IMR-90 (cell line): ENCODE measurements at regions not wholly inside any gene's neighbourhood (a gene's known extent, or its start where the extent isn't known, plus 50 kb on each side); places are given as distances from the start of the nearest gene placed in this dataset.

Source experiments
- ATAC-seq: fragments of 200-7000 bp; cut with Tn5 transposase; 2 replicates; pipeline ENCODE4 v1.9.1; 2020; ENCODE audit warnings: low read depth, mild to moderate bottlenecking, moderate library complexity
- BruUV-seq: library from RNA; stranded (reverse); fragments of 400-500 nt; replicated peaks from 2 replicates; lab custom pipeline; 2021; lab: Mats Ljungman, UMichigan
- CTCF ChIA-PET: fragments of 300-600 bp; formaldehyde crosslinking; extraction: SDS; loops from one replicate; lab custom pipeline; 2021; ENCODE audit warnings: antibody characterized with exemption; lab: Yijun Ruan, JAX
- POLR2A ChIA-PET: fragments of 300-600 bp; sonication (Branson Sonifier 250); formaldehyde crosslinking; loops from one replicate; lab custom pipeline; 2022; ENCODE audit warnings: antibody characterized with exemption; ENCODE audit not compliant: unreplicated experiment; lab: Charles Lee
- DNase-seq: peaks from one replicate; pipeline ENCODE4 v3.0.0; 2013
- H2AFZ ChIP-seq: replicated peaks from 2 replicates; pipeline ENCODE3; 2013; ENCODE audit warnings: low read length, mild to moderate bottlenecking; ENCODE audit not compliant: poor library complexity
- H2AK5ac ChIP-seq: 2 replicates; pipeline ENCODE4 v1.6.1; 2013; ENCODE audit warnings: low read depth, low read length, inconsistent platforms
- H2AK9ac ChIP-seq: replicated peaks from 2 replicates; pipeline ENCODE3; 2013; ENCODE audit warnings: mild to moderate bottlenecking, low read depth, low read length, moderate library complexity; ENCODE audit not compliant: poor library complexity
- H2BK120ac ChIP-seq: 2 replicates; pipeline ENCODE4 v1.6.1; 2013; ENCODE audit warnings: low read depth, low read length, inconsistent platforms
- H2BK15ac ChIP-seq: 3 replicates; pipeline ENCODE4 v1.6.1; 2013; ENCODE audit warnings: low read depth, low read length, inconsistent platforms
- H2BK20ac ChIP-seq: 2 replicates; pipeline ENCODE4 v1.6.1; 2013; ENCODE audit warnings: low read depth, mild to moderate bottlenecking, inconsistent platforms, low read length, moderate library complexity
- H2BK5ac ChIP-seq: 2 replicates; pipeline ENCODE4 v1.6.1; 2013; ENCODE audit warnings: mild to moderate bottlenecking, low read depth, low read length, inconsistent platforms; ENCODE audit not compliant: poor library complexity, severe bottlenecking
- H3K14ac ChIP-seq: replicated peaks from 2 replicates; pipeline ENCODE4 v1.6.1; 2013; ENCODE audit warnings: low read depth, low read length, inconsistent platforms
- H3K18ac ChIP-seq: 2 replicates; pipeline ENCODE4 v1.6.1; 2013; ENCODE audit warnings: low read depth, low read length, control low read depth
- H3K23ac ChIP-seq: 2 replicates; pipeline ENCODE4 v1.6.1; 2013; ENCODE audit warnings: low read depth, low read length, inconsistent platforms
- H3K27ac ChIP-seq: 2 replicates; pipeline ENCODE4 v1.5.1; 2013; ENCODE audit warnings: mild to moderate bottlenecking, control low read depth, low read length; ENCODE audit not compliant: insufficient read depth
- H3K27me3 ChIP-seq: 2 replicates; pipeline ENCODE4 v1.6.1; 2013; ENCODE audit warnings: low read length; ENCODE audit not compliant: control insufficient read depth, insufficient read depth
- H3K36me3 ChIP-seq: 2 replicates; pipeline ENCODE4 v1.6.1; 2013; ENCODE audit warnings: low read length, mixed read lengths; ENCODE audit not compliant: control insufficient read depth, insufficient read depth
- H3K4ac ChIP-seq: 2 replicates; pipeline ENCODE4 v1.6.1; 2013; ENCODE audit warnings: low read depth, low read length, inconsistent platforms
- H3K4me1 ChIP-seq: 2 replicates; pipeline ENCODE4 v1.6.1; 2013; ENCODE audit warnings: low read length, mixed read lengths; ENCODE audit not compliant: control insufficient read depth, insufficient read depth
- H3K4me2 ChIP-seq: 2 replicates; pipeline ENCODE4 v1.6.1; 2013; ENCODE audit warnings: low read depth, mild to moderate bottlenecking, control low read depth, low read length, moderate library complexity
- H3K4me3 ChIP-seq: 2 replicates; pipeline ENCODE4 v1.5.1; 2013; ENCODE audit warnings: low read depth, mild to moderate bottlenecking, control low read depth, low read length, moderate library complexity; ENCODE audit not compliant: insufficient read depth
- H3K56ac ChIP-seq: 2 replicates; pipeline ENCODE4 v1.6.1; 2013; ENCODE audit warnings: low read length, inconsistent platforms; ENCODE audit not compliant: insufficient read depth; ENCODE audit errors: extremely low read depth
- H3K79me1 ChIP-seq, 2 experiments: 2 replicates each; pipeline ENCODE4 v1.6.1; 2013; ENCODE audit warnings: low read length in 2 of 2, inconsistent platforms in 1 of 2, low read depth in 1 of 2
- H3K9ac ChIP-seq: 2 replicates; pipeline ENCODE4 v1.6.1; 2013; ENCODE audit warnings: low read depth, low read length, control low read depth
- H3K9me1 ChIP-seq: 2 replicates; pipeline ENCODE4 v1.6.1; 2013; ENCODE audit warnings: low read length, inconsistent platforms; ENCODE audit not compliant: insufficient read depth
- H3K9me3 ChIP-seq: 2 replicates; pipeline ENCODE4 v1.6.1; 2013; ENCODE audit warnings: low read length; ENCODE audit not compliant: control insufficient read depth, insufficient read depth
- H4K20me1 ChIP-seq: 2 replicates; pipeline ENCODE4 v1.6.1; 2013; ENCODE audit warnings: low read length, inconsistent platforms; ENCODE audit not compliant: insufficient read depth
- H4K5ac ChIP-seq: 2 replicates; pipeline ENCODE4 v1.6.1; 2013; ENCODE audit warnings: mild to moderate bottlenecking, low read depth, low read length, control low read depth
- H4K8ac ChIP-seq, 2 experiments: 2 replicates each; pipeline ENCODE4 v1.6.1; 2013; ENCODE audit warnings: low read depth in 2 of 2, low read length in 2 of 2, control low read depth in 1 of 2, inconsistent platforms in 1 of 2
- H4K91ac ChIP-seq: 2 replicates; pipeline ENCODE4 v1.6.1; 2013; ENCODE audit warnings: low read depth, low read length, inconsistent platforms; ENCODE audit not compliant: insufficient read depth
- BHLHE40 ChIP-seq: fragments of 150-350 bp; IDR thresholded peaks from 2 replicates; pipeline ENCODE4 v1.6.1; 2016; ENCODE audit warnings: mild to moderate bottlenecking, low read depth, low read length
- CEBPB ChIP-seq: IDR thresholded peaks from 2 replicates; pipeline ENCODE4 v1.6.1; 2012; ENCODE audit warnings: low read depth, low read length, improper control_type of control experiment
- ELK1 ChIP-seq: fragments of 150-350 bp; IDR thresholded peaks from 2 replicates; pipeline ENCODE4 v1.6.1; 2016; ENCODE audit warnings: low read depth, mild to moderate bottlenecking, low read length, moderate library complexity, borderline replicate concordance
- FOS ChIP-seq: fragments of 150-350 bp; IDR thresholded peaks from 2 replicates; pipeline ENCODE4 v1.6.1; 2016; ENCODE audit warnings: low read depth, low read length
- MAZ ChIP-seq: IDR thresholded peaks from 2 replicates; pipeline ENCODE4 v1.6.1; 2012; ENCODE audit warnings: low read depth, mild to moderate bottlenecking, low read length, improper control_type of control experiment, moderate library complexity, borderline replicate concordance
- MXI1 ChIP-seq: IDR thresholded peaks from 2 replicates; pipeline ENCODE4 v1.6.1; 2012; ENCODE audit warnings: low read depth, mild to moderate bottlenecking, low read length, moderate library complexity, borderline replicate concordance
- NFE2L2 ChIP-seq: fragments of 150-350 bp; IDR thresholded peaks from 2 replicates; pipeline ENCODE4 v1.6.1; 2016; ENCODE audit warnings: low read depth, mild to moderate bottlenecking, low read length
- POLR2A ChIP-seq: IDR thresholded peaks from 2 replicates; pipeline ENCODE4 v1.6.1; 2012; ENCODE audit warnings: mild to moderate bottlenecking, low read depth, low read length
- RAD21 ChIP-seq: IDR thresholded peaks from 2 replicates; pipeline ENCODE4 v1.6.1; 2012; ENCODE audit warnings: low read length, improper control_type of control experiment
- RCOR1 ChIP-seq: IDR thresholded peaks from 2 replicates; pipeline ENCODE4 v1.6.1; 2012; ENCODE audit warnings: mild to moderate bottlenecking, low read length, improper control_type of control experiment; ENCODE audit not compliant: insufficient replicate concordance
- SMC3 ChIP-seq: fragments of 150-350 bp; IDR thresholded peaks from 2 replicates; pipeline ENCODE4 v1.6.1; 2016; ENCODE audit warnings: low read depth, mild to moderate bottlenecking, antibody characterized with exemption, low read length, moderate library complexity
- WGBS, 2 experiments: methylation state at CpG; one replicate each; pipeline versions ENCODE4 v1.1.5 to v1.1.7; 2013; ENCODE audit warnings: missing lambda C conversion rate in 2 of 2; ENCODE audit not compliant: insufficient read length in 1 of 2; ENCODE audit errors: extremely low coverage in 2 of 2; 5-methylcytosine and 5-hydroxymethylcytosine counted together
- dilution Hi-C: fragments of 300-500 bp; cut with HindIII; formaldehyde crosslinking; loops from one replicate; pipeline ENCODE4 v1.14.3; 2018; ENCODE audit warnings: low sequenced_read_pairs; ENCODE audit not compliant: unreplicated experiment
- in situ Hi-C: fragments of 300-500 bp; cut with MboI; formaldehyde crosslinking; loops from 3 replicates; pipeline ENCODE4 v1.14.3; 2019; ENCODE audit warnings: low sequenced_read_pairs, inconsistent platforms, mixed read lengths
- intact Hi-C: fragments of 100-400 bp; cut with micrococcal nuclease; formaldehyde crosslinking; loops from 2 replicates; pipeline ENCODE4 v1.10.0; 2022

- H4K5ac ChIP-seq = no peak overlapping the region
- no peak overlapping the region for H3K9ac ChIP-seq
- H2AFZ ChIP-seq = no peak overlapping the region
- ChIA-PET POLR2A (no interaction called here), CTCF (interaction anchor here (0.6 kb wide), 1 partner anchor 9 kb away, joined by 3 read pairs; no protein-coding TSS in a partner anchor)
- dilution Hi-C loops = no loop called here
- no peak overlapping the region for H4K91ac ChIP-seq
- no peak overlapping the region for H2BK15ac ChIP-seq
- no peak overlapping the region for H2BK120ac ChIP-seq
- H3K4ac ChIP-seq = no peak overlapping the region
- WGBS, 2 experiments = no CpG with 5 or more reads among the region's 4 CpGs
- H2AK5ac ChIP-seq = no peak overlapping the region
- no peak overlapping the region for H2AK9ac ChIP-seq
- no peak for TF ChIP-seq MXI1
- no peak for TF ChIP-seq BHLHE40
- no peak for TF ChIP-seq RAD21
- no peak for TF ChIP-seq SMC3
- no peak for TF ChIP-seq RCOR1
- no peak for TF ChIP-seq FOS
- no peak for TF ChIP-seq POLR2A
- no peak for TF ChIP-seq ELK1
- TF ChIP-seq CEBPB = no peak
- TF ChIP-seq MAZ = no peak
- TF ChIP-seq NFE2L2 = no peak
- no peak overlapping the region for H4K8ac ChIP-seq
- intact Hi-C loops = no loop called here
- H3K9me3 ChIP-seq = peaks cover 18% of the 10 kb centered on the region
- H3K36me3 ChIP-seq = no peaks in the 10 kb centered on the region
- no peaks in the 10 kb centered on the region for H3K79me1 ChIP-seq
- H3K14ac ChIP-seq = no peak overlapping the region
- ATAC-seq (no peak), DNase-seq (no peak)
- no peaks in the 10 kb centered on the region for H4K20me1 ChIP-seq
- H3K27me3 ChIP-seq = no peaks in the 10 kb centered on the region
- no peak overlapping the region for H2BK20ac ChIP-seq
- no peak overlapping the region for H3K4me2 ChIP-seq
- no peak overlapping the region for H3K27ac ChIP-seq
- no peak overlapping the region for H3K23ac ChIP-seq
- H2BK5ac ChIP-seq = no peak overlapping the region
- in situ Hi-C loops = no loop called here
- H3K4me3 ChIP-seq = no peak overlapping the region
- H3K18ac ChIP-seq = no peak overlapping the region
- no peaks in the 10 kb centered on the region for H3K4me1 ChIP-seq
- H3K9me1 ChIP-seq = no peaks in the 10 kb centered on the region
- BruUV-seq = no TSS peak
- no peak overlapping the region for H3K56ac ChIP-seq
These were observed 211.1 kb downstream of the ICE1 start for GRCh38 chr5:5633579-5633978.
